NT2/D1 (cell line): ENCODE measurements at regions not wholly inside any gene's neighbourhood (a gene's known extent, or its start where the extent isn't known, plus 50 kb on each side); places are given as distances from the start of the nearest gene placed in this dataset.

Experiments used
- DNase-seq: peaks from one replicate; pipeline ENCODE4 v3.0.0-alpha.2; 2011; ENCODE audit warnings: low read depth, low spot score
- H3K27me3 ChIP-seq: 2 replicates; pipeline ENCODE4 v1.6.0; 2011; ENCODE audit warnings: mild to moderate bottlenecking; ENCODE audit not compliant: insufficient read length, insufficient read depth
- H3K36me3 ChIP-seq: 2 replicates; pipeline ENCODE4 v1.6.1; 2011; ENCODE audit warnings: mild to moderate bottlenecking, low read length, mixed read lengths; ENCODE audit not compliant: insufficient read depth, insufficient read length
- H3K4me1 ChIP-seq: 2 replicates; pipeline ENCODE4 v1.5.1; 2011; ENCODE audit not compliant: insufficient read depth, insufficient read length
- H3K4me3 ChIP-seq: 2 replicates; pipeline ENCODE4 v1.5.1; 2011; ENCODE audit warnings: low read depth; ENCODE audit not compliant: insufficient read length
- H3K9ac ChIP-seq: 2 replicates; pipeline ENCODE4 v1.6.0; 2011; ENCODE audit warnings: low read depth; ENCODE audit not compliant: insufficient read length
- H3K9me3 ChIP-seq: 2 replicates; pipeline ENCODE4 v1.5.1; 2011; ENCODE audit warnings: mild to moderate bottlenecking, low read length; ENCODE audit not compliant: insufficient read depth
- SUZ12 ChIP-seq: IDR thresholded peaks from 2 replicates; pipeline ENCODE4 v1.6.1; 2011; ENCODE audit not compliant: insufficient read length, insufficient read depth; ENCODE audit errors: extremely low read depth
- YY1 ChIP-seq: IDR thresholded peaks from 2 replicates; pipeline ENCODE4 v1.6.1; 2011; ENCODE audit not compliant: insufficient read length, insufficient read depth
- ZNF274 ChIP-seq: IDR thresholded peaks from 2 replicates; pipeline ENCODE4 v1.6.1; 2011; ENCODE audit warnings: mild to moderate bottlenecking, low read depth, low read length

GRCh38 chr4:44996276-44996845 lies 270.0 kb upstream of the GNPDA2 start:
- Histone ChIP-seq H3K4me3 (no peak overlapping the region), H3K4me1 (no peaks in the 10 kb centered on the region), H3K27me3 (no peaks in the 10 kb centered on the region), H3K9me3 (no peaks in the 10 kb centered on the region), H3K36me3 (no peaks in the 10 kb centered on the region), H3K9ac (no peak overlapping the region)
- TF ChIP-seq YY1 (no peak), ZNF274 (no peak), SUZ12 (no peak)
- DNase-seq: no peak

- Histone ChIP-seq H3K4me1 (no peaks in the 10 kb centered on the region), H3K27me3 (no peaks in the 10 kb centered on the region), H3K36me3 (no peaks in the 10 kb centered on the region), H3K4me3 (no peak overlapping the region), H3K9me3 (no peaks in the 10 kb centered on the region), H3K9ac (no peak overlapping the region)
- TF ChIP-seq SUZ12 (no peak), ZNF274 (no peak), YY1 (no peak)
- no peak for DNase-seq
These were observed 261.7 kb upstream of the GNPDA2 start for GRCh38 chr4:44988011-44988410.

- H3K9me3 ChIP-seq: no peaks in the 10 kb centered on the region
- TF ChIP-seq YY1: no peak
- no peak for TF ChIP-seq SUZ12
- no peak for TF ChIP-seq ZNF274
- DNase-seq: no peak
- H3K9ac ChIP-seq: no peak overlapping the region
- no peaks in the 10 kb centered on the region for H3K36me3 ChIP-seq
- no peaks in the 10 kb centered on the region for H3K4me1 ChIP-seq
- H3K4me3 ChIP-seq: no peak overlapping the region
- H3K27me3 ChIP-seq: no peaks in the 10 kb centered on the region
These were observed 259.6 kb upstream of the GNPDA2 start for GRCh38 chr4:44985938-44986337.

GRCh38 chr4:44985152-44985551 lies 258.8 kb upstream of the GNPDA2 start:
- no peak overlapping the region for H3K4me3 ChIP-seq
- no peak for DNase-seq
- no peaks in the 10 kb centered on the region for H3K9me3 ChIP-seq
- TF ChIP-seq SUZ12 (no peak), ZNF274 (no peak), YY1 (no peak)
- no peaks in the 10 kb centered on the region for H3K36me3 ChIP-seq
- H3K9ac ChIP-seq: no peak overlapping the region
- no peaks in the 10 kb centered on the region for H3K4me1 ChIP-seq
- no peaks in the 10 kb centered on the region for H3K27me3 ChIP-seq

- H3K9me3 ChIP-seq: no peaks in the 10 kb centered on the region
- H3K4me1 ChIP-seq: no peaks in the 10 kb centered on the region
- H3K4me3 ChIP-seq: no peak overlapping the region
- no peaks in the 10 kb centered on the region for H3K27me3 ChIP-seq
- TF ChIP-seq YY1 (no peak), SUZ12 (no peak), ZNF274 (no peak)
- no peak overlapping the region for H3K9ac ChIP-seq
- H3K36me3 ChIP-seq: no peaks in the 10 kb centered on the region
- DNase-seq: no peak
These were observed 257.7 kb upstream of the GNPDA2 start for GRCh38 chr4:44984083-44984482.

GRCh38 chr4:44983083-44983482 lies 256.7 kb upstream of the GNPDA2 start:
- TF ChIP-seq ZNF274: no peak
- TF ChIP-seq SUZ12: no peak
- TF ChIP-seq YY1: no peak
- no peaks in the 10 kb centered on the region for H3K9me3 ChIP-seq
- H3K27me3 ChIP-seq: no peaks in the 10 kb centered on the region
- H3K4me3 ChIP-seq: no peak overlapping the region
- H3K4me1 ChIP-seq: no peaks in the 10 kb centered on the region
- no peaks in the 10 kb centered on the region for H3K36me3 ChIP-seq
- no peak overlapping the region for H3K9ac ChIP-seq
- DNase-seq: no peak

GRCh38 chr4:44978020-44978419 lies 251.7 kb upstream of the GNPDA2 start:
- Histone ChIP-seq H3K9me3 (no peaks in the 10 kb centered on the region), H3K9ac (no peak overlapping the region), H3K4me3 (no peak overlapping the region)

More at GRCh38 chr4:44978020-44978419, 251.7 kb upstream of the GNPDA2 start:
- no peak for DNase-seq
- Histone ChIP-seq H3K36me3 (no peaks in the 10 kb centered on the region), H3K27me3 (no peaks in the 10 kb centered on the region), H3K4me1 (no peaks in the 10 kb centered on the region)
- TF ChIP-seq YY1 (no peak), ZNF274 (no peak), SUZ12 (no peak)
